NOMO-1 treated with DMSO at 0.1 percent for 48 hours (cell line): ENCODE measurements at regions not wholly inside any gene's neighbourhood (a gene's known extent, or its start where the extent isn't known, plus 50 kb on each side); places are given as distances from the start of the nearest gene placed in this dataset.
"Not testable (repeated sequence)": the region's sequence is repeated elsewhere in the genome, so short reads cannot be mapped to it uniquely, and the experiment has no call there.

Experiments used
- DNase-seq: peaks from one replicate; lab custom pipeline; 2025; ENCODE audit not compliant: unreplicated experiment; lab: John Stamatoyannopoulos, UW

- no peak for DNase-seq
Observed at GRCh38 chr15:55126111-55126510, 70.6 kb downstream of the RSL24D1 start.

GRCh38 chr15:55124616-55125015 is 72.1 kb downstream of the RSL24D1 start:
- DNase-seq, result no peak

GRCh38 chr15:55118344-55118870 is 78.3 kb downstream of the RSL24D1 start:
- no peak for DNase-seq

GRCh38 chr15:55116636-55117035 is 80.1 kb downstream of the RSL24D1 start:
- no peak for DNase-seq

- DNase-seq, result no peak
Observed at GRCh38 chr15:55113736-55114135, 83.0 kb downstream of the RSL24D1 start.

GRCh38 chr15:55112706-55113105 is 84.0 kb downstream of the RSL24D1 start:
- DNase-seq, result no peak

GRCh38 chr15:55110446-55110845 is 86.3 kb downstream of the RSL24D1 start:
- no peak for DNase-seq

GRCh38 chr15:55108858-55109518 is 87.8 kb downstream of the RSL24D1 start:
- peak; percentile 72 for DNase-seq

- no peak for DNase-seq
Observed at GRCh38 chr15:55108448-55108847, 88.3 kb downstream of the RSL24D1 start.

- DNase-seq, result no peak
Observed at GRCh38 chr15:55106155-55106554, 90.6 kb downstream of the RSL24D1 start.

- no peak for DNase-seq
Observed at GRCh38 chr15:55094136-55094535, 102.6 kb downstream of the RSL24D1 start.

- DNase-seq, result no peak
Observed at GRCh38 chr15:55088207-55088606, 108.5 kb downstream of the RSL24D1 start.

- no peak for DNase-seq
Observed at GRCh38 chr15:55084673-55085072, 112.1 kb downstream of the RSL24D1 start.

GRCh38 chr15:55084216-55084615 is 112.5 kb downstream of the RSL24D1 start:
- DNase-seq, result no peak

- not testable (repeated sequence) for DNase-seq
Observed at GRCh38 chr15:55077052-55077451, 119.7 kb downstream of the RSL24D1 start.

GRCh38 chr15:55074431-55074830 is 122.3 kb downstream of the RSL24D1 start:
- DNase-seq, result no peak

- not testable (repeated sequence) for DNase-seq
Observed at GRCh38 chr15:55063970-55064369, 132.8 kb downstream of the RSL24D1 start.

GRCh38 chr15:55060836-55061235 is 135.9 kb downstream of the RSL24D1 start:
- DNase-seq, result no peak

- no peak for DNase-seq
Observed at GRCh38 chr15:55056500-55056899, 140.2 kb downstream of the RSL24D1 start.

GRCh38 chr15:55044162-55044561 is 152.6 kb downstream of the RSL24D1 start:
- DNase-seq, result no peak

GRCh38 chr15:55037071-55037470 is 159.7 kb downstream of the RSL24D1 start:
- DNase-seq, result peak; percentile 90

- no peak for DNase-seq
Observed at GRCh38 chr15:55035749-55036148, 161.0 kb downstream of the RSL24D1 start.

- no peak for DNase-seq
Observed at GRCh38 chr15:55033574-55033973, 163.2 kb downstream of the RSL24D1 start.
